HG03521 (cell line): ENCODE measurements at regions not wholly inside any gene's neighbourhood (a gene's known extent, or its start where the extent isn't known, plus 50 kb on each side); places are given as distances from the start of the nearest gene placed in this dataset.
"Not testable (repeated sequence)": the region's sequence is repeated elsewhere in the genome, so short reads cannot be mapped to it uniquely, and the experiment has no call there.

Experiments
- ATAC-seq: cut with Tn5 transposase; IDR thresholded peaks from one replicate; pipeline ENCODE4 v1.9.1; 2021; ENCODE audit warnings: mild to moderate bottlenecking, moderate library complexity; ENCODE audit not compliant: unreplicated experiment

DNA sequence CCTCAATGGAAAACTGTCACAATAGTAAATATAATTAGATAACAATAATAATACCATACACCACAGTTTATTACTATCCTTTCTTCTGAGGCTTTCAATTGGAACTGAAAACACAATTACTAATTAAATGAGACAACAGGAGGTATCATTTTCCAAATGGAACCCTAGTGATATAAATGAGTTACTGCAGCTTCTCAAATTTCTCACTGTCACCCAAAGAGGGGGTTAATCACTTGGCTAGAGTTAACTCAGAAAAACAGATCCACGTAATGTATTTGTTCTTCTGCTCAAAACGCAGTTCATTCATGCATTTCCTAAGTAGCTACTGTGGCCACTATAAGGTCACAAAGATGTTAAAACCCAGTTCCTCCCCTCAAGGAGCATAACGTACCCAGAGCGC lies 120.9 kb upstream of the FOXN3 start:
- no peak for ATAC-seq

DNA sequence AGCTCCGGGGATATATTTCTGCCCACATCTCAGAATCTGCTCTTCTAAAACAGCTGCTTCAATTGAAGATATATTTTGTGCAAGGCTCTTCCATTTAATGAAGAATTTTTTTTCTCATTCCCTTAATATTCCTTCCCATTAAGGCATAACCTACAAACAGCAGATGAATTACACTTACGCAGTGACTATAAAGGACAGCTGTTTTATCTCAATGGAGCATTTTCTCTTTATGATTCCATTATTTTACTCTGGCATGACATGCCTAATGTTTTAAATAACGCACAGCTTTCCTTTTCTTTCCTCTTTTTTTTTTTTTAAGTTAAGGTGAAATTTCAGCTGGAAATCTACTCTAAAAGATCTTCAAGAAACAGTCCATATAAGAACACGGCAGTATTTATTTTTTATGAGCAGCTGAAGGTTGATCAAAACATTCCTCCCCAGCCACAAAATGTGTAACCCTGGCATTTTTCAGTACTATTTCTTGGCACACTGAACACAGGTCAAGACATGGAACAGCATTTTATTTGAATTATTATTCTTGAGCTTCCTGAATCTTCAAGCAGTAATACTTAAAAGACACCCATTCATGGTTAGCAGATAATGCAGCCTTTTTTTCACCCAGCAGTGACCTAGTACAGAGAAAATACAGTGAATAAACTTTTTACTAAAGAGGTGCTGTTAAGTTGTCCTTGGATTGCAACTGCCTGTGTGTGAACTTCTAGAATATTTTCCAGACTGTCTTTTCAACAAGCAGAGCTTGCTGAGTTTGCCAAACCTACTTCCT lies 118.1 kb upstream of the FOXN3 start:
- no peak for ATAC-seq

- ATAC-seq, result no peak
These were observed 116.7 kb upstream of the FOXN3 start for GRCh38 chr14:89533766-89534165.

DNA sequence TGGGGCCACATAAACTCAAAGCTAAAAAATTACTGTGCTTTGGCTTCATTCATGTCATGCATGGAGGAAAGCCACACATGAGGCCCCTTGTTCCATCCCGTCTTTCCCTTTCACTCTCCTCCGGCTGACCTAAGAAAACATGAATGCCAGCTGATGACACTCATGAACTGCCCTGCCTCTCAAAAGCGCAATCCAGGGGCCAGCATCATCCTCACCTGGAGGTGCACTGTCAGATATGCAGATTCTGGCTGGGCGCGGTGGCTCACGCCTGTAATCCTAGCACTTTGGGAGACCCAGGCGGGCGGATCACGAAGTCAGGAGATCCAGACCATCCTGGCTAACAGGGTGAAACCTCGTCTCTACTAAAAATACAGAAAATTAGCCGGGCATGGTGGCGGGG lies 116.1 kb upstream of the FOXN3 start:
- ATAC-seq, result no peak

DNA sequence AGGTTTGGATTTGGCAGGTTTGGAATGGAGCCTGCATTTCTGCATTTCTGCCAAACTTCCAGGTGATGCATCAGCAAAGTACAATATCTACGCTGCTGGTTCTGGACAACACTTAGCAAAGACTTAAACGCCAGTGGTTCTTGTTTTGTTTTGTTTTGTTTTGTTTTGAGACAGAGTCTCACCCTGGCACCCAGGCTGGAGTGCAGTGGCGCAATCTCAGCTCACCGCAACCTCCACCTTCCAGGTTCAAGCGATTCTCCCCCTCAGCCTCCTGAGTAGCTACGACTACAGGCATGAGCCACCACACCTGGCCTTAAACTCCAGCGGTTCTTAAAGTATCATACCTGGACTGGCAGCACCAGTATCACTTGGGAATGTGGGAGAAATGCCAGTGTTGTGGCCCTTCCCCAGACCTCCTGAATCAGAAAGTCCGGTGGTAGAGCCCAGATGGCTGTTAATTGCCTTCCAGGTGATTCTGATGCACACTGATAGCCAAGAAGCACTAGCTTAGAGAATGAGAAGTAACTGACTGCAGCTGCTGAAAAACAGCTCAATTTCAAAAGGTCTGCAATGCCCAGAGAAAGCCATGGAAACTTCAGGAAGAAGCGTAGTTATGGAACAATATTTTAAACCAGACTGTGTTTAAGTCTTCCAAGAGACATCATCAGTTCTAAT lies 114.8 kb upstream of the FOXN3 start:
- ATAC-seq, result no peak

DNA sequence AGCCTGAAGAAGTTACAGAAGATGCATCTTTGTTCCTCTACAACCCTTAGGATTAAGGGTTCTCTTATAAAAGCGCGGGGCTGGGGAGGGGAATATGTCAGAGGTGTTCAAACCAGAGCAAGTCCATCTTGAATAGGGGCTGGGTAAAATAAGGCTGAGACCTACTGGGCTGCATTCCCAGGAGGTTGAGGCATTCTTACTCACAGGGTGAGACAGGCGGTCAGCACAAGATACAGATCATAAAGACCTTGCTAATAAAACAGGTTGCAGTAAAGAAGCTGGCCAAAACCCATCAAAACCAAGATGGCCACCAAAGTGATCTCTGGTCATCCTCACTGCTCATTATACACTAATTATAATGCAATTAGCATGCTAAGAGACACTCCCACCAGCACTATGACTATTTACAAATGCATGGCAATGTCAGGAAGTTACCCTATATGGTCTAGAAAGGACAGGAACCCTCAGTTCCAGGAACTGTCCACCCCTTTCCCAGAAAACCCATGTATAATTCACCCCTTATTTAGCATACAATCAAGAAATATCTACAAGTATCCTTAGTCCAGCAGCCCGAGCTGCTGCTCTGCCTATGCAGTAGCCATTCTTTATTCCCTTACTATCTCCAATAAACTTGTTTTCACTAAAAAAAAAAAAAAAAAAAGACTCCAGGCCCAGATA lies 108.1 kb upstream of the FOXN3 start:
- no peak for ATAC-seq

DNA sequence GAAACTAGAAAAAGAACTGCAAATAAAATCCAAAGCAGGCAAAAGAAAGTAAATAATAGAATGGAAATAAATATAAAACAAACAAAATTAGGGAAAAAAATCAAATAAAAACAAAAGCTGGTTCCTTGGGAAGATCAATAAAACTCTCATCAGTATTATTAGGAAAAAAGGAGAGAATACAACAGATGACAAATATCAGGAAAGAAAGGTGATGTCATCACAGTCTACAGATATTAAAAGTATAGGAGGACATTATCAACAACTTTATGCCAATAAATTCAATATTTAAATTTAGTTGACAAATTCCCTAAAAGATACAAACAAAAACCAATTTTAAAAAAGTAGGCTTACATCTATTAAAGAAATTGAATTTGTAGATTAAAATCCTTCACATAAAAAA lies 107.4 kb upstream of the FOXN3 start:
- no peak for ATAC-seq

DNA sequence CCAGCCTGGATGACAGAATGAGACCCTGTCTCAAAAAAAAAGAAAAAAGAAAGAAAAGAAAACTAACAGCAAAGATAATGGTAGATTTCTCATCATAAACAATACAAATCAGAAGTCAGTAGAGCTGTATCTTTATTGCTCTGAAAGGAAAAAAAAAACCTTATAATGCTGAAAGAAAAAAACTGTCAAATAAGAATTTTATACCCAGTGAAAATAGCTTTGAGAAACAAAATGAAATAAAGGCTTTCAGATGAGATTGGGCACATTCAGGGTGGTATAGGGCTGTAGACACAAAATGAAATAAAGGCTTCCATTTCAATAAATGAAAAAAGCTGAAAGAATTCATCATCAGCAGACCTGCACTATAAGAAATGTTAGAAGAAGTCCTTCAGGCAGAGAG lies 105.0 kb upstream of the FOXN3 start:
- ATAC-seq, result no peak

GRCh38 chr14:89519040-89519439 lies 102.0 kb upstream of the FOXN3 start:
- ATAC-seq, result no peak

DNA sequence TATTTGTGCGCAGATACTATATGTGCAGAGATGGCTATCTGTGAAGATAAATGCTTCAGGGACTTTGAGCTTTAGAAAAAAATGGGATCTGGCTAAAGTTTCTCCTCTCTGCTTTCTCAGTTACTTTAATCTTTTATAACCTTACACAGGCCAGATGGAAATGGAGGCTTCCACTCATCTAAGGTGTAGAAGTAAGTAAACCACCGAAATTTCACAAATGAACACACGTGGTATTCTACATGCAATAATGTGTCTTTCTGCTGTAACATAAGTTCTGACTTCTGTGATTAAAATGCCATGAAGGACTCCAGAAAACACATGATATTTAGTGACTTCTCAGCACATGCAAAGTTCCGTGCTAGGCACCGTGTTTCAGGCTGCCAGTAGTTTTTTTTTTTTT lies 99.1 kb upstream of the FOXN3 start:
- no peak for ATAC-seq

DNA sequence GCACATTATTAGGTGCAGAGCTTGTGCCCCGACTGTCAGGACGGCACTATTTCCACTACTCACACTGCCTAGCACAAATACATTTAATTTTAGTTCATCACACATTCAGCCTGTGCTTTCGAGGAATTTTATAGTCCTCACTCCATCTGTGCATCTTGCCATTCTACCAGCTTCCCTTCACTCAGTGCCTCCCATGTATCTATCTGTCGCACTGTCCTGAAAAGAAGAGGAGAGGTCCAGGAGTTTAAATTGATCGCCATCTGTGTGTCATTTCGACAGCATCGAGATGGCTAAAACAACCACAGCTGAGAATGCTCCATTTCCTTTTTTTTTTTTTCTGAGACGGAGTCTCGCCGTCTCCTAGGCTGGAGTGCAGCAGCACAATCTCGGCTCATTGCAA lies 97.6 kb upstream of the FOXN3 start:
- no peak for ATAC-seq

DNA sequence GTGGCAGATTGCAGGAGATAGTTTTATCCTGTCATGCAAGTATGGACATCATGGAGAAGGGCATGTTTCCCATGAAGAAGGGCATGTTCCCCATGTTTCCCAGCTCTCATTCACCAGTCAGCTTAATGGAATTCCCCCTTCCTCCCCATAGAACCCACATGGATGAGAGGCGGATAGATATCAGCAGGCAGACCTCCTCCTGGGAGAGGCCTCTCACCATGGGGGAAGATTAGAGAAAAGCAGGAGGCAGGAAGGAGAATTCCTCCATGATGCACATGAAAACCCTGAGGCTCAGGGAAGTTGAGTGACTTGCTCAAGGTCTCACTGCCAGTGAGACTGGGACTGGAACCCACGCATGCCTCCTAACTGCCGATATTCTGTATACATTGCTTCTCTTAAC lies 92.9 kb upstream of the FOXN3 start:
- ATAC-seq, result no peak

DNA sequence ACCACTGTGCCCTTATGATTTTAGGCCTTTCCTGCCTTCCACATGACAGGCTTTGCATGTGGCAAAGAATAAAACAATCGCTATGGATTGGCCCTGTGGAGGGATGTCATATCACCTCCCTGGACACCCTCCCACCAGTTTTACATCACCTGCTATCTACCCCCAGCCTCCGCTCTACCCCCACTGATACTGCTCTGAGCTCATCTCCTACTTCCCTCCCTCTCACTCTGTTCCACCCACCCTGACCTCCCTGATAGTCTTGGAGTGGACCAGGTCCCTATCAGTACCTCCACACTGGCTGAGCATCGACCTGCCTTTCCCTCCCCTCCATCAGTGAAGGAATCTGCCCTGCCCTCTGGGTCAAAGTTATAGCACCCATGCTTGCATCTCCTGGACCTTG lies 91.8 kb upstream of the FOXN3 start:
- ATAC-seq, result no peak

DNA sequence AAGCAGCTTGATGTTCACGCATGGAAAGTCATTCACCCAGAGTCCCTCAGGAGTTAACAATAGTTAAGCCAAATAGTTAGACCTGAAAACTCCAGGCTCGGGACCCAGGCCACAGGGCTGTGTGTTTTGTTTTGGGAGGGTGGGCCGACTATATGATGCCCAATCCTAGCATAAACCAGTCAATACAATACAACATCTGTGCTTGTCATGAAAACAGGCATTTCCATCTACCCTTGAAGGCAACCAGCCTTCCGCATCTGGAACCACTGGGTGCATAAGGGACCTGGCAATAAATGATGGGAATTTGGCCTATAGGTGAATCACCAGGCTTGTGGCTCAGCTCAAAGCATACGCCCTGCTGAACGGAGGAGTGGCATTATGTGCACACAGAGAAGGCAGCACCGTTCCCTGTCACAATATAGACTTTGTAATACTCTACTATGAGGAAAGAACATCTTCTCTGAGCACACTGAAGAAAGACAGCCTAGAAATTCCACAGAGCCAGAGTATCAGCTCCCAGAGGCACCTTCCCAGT lies 91.0 kb upstream of the FOXN3 start:
- ATAC-seq, result no peak

DNA sequence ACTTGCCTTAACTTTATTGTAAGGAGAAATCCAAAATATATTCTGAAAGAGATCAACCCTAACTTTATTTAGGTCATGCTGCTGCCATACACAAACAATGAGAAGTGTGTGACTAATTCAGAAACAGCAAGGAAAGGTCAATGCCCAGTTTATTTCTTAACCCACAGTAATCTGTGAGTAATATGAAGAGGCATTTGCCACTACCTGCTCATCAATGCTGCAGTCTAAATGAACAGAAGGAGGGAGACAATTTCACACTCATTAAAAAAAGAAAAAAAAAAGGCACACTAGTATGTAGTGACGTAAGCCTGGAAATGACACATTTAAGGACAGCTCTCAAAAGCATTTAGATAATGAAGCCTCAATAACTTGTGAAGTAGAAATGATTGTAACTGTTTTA lies 90.5 kb upstream of the FOXN3 start:
- ATAC-seq, result no peak

GRCh38 chr14:89506891-89507452 lies 89.9 kb upstream of the FOXN3 start:
- not testable (repeated sequence) for ATAC-seq

GRCh38 chr14:89504602-89505313 lies 87.7 kb upstream of the FOXN3 start:
- peak; percentile 69 for ATAC-seq

DNA sequence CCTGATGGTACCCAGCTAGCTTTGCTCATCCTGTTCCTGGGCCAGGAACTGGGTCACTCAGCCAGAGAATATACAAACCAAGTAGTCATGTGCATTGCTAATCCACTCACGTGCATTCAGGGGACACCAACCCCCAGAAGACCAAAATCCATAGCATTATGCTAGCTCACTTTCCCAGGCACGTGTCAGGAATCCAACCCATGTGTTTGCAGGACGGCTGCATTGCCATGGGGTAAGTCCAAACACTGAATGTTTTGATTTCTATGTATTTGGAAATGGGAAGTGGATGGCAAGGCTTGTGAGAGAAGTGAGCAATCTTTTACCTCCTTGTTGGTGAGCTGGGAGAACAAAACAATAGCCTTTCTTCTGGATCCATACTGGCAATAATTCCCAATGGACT lies 87.1 kb upstream of the FOXN3 start:
- no peak for ATAC-seq

DNA sequence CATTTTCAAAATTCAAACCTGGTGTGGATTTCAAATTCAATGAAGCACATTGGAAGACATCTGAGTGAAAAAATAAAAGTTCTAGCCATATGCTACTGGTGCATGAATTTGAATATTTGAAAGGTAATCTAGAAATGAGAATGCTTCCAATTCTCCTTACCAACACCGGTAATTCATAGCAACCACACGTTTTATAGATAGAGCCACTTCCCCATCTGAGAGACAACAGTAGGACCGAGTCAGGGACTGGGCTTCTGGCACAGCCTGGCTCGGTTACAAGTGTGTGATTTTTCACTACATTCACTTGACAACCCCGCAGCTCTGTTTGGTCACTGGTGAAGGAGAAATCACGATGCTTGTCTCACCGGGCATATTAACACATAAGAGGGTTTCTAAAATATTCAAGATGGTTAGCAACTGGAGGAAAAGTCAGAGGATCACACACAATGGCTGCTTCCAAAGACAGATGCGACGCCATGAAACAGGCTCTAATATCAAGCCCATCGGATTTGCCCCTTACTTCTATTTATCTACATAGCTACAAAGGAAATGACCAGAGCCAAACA lies 86.5 kb upstream of the FOXN3 start:
- peak; percentile 46 for ATAC-seq

DNA sequence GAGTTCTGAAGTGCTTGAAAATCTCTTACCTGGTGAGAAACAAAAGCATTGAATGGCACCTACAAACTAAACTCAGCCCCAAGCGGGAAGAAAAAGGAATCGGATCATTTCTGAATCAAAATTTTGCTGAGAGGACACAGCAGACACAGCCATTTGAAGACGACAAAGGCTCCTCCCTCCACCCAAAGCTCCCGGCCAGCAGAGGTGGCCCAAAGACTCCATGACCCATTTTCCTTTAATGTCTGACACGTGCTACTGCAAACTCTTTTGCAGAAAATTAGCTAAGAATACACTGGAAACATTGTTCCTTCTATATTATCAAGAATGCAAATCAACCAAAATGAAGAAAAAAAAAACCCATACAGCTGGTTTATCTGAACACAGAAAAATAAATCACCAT lies 85.9 kb upstream of the FOXN3 start:
- no peak for ATAC-seq

DNA sequence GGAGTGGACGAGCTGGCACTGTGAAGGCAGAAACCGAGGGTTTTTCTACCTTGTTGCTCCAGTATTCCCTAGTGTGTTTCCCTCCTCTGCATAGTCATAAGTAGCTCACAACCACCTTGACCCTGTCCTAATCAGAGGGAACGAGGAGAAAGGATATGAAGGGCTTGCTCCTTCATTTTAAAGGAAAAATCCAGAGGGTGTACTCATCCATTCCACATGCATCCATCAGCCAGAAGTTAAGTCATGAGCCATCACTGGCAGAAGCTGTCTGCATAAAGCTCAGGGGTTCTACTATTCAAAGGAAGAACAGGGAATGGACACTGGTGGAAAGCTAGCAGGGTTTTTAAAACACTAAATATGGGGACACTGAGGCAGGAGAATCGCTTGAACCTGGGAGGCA lies 84.3 kb upstream of the FOXN3 start:
- ATAC-seq, result no peak
